Neural cell (in vitro differentiated cells): ENCODE measurements at regions not wholly inside any gene's neighbourhood (a gene's known extent, or its start where the extent isn't known, plus 50 kb on each side); places are given as distances from the start of the nearest gene placed in this dataset.

Source experiments
- CTCF ChIP-seq: fragments of 450-650 bp; IDR thresholded peaks from 2 replicates; pipeline ENCODE4 v1.5.1; 2014; ENCODE audit warnings: antibody characterized with exemption, mild to moderate bottlenecking, moderate library complexity; ENCODE audit not compliant: poor library complexity, severe bottlenecking
- EZH2 ChIP-seq: fragments of 200-600, 300-800 bp; shearing (Covaris generic), sonication (generic); IDR thresholded peaks from 2 replicates; pipeline ENCODE4 v1.6.1; 2014; ENCODE audit warnings: antibody characterized with exemption, low read length, borderline replicate concordance, mild to moderate bottlenecking; ENCODE audit not compliant: insufficient read depth, poor library complexity, severe bottlenecking
- POLR2AphosphoS5 ChIP-seq: IDR thresholded peaks from 2 replicates; pipeline ENCODE4 v1.6.1; 2012

- TF ChIP-seq CTCF, result no peak
- no peak for TF ChIP-seq EZH2
- TF ChIP-seq POLR2AphosphoS5, result no peak
Observed at GRCh38 chr12:58310368-58310767, 369.0 kb downstream of the ATP23 start.
